ENCODE measurements at regions not wholly inside any gene's neighbourhood (a gene's known extent, or its start where the extent isn't known, plus 50 kb on each side); places are given as distances from the start of the nearest gene placed in this dataset.

- Histone ChIP-seq H3K4me1 (ENCODE audit: insufficient read depth) (no peaks in the 10 kb centered on the region), H3K27me3 (no peaks in the 10 kb centered on the region), H4K20me1 (ENCODE audit: insufficient read depth, poor library complexity, severe bottlenecking) (no peaks in the 10 kb centered on the region), H3K4me2 (no peak overlapping the region), H3K79me2 (no peaks in the 10 kb centered on the region), H3K9me2 (replicated peaks; ENCODE audit: insufficient read depth) (no peaks in the 10 kb centered on the region), H3K36me3 (replicated peaks; ENCODE audit: insufficient read depth, low read depth) (no peaks in the 10 kb centered on the region), H3K27ac (no peak overlapping the region), H3K9me3 (ENCODE audit: low read depth) (no peaks in the 10 kb centered on the region), H2AFZ (no peak overlapping the region), H3K4me3 (no peak overlapping the region)
- WGBS (ENCODE audit: low lambda C conversion rate, missing lambda C conversion rate) = 61% methylated on average over 2 of the region's 2 CpGs
- DNase-seq (ENCODE audit: low spot score) = no peak
- no peak for TF ChIP-seq EZH2phosphoT487 (IDR thresholded peaks at IDR 0.05; ENCODE audit: low read depth, severe bottlenecking, unreplicated experiment)
- TF ChIP-seq CTCF (IDR thresholded peaks at IDR 0.05; ENCODE audit: poor library complexity) = no peak
- no peak for TF ChIP-seq EZH2 (IDR thresholded peaks at IDR 0.05; ENCODE audit: borderline replicate concordance)
Observed at GRCh38 chr9:1514776-1515363, 464.7 kb downstream of the DMRT2 start.

- no peak for TF ChIP-seq CTCF (IDR thresholded peaks at IDR 0.05; ENCODE audit: poor library complexity)
- TF ChIP-seq EZH2phosphoT487 (IDR thresholded peaks at IDR 0.05; ENCODE audit: low read depth, severe bottlenecking, unreplicated experiment) = no peak
- no peak for TF ChIP-seq EZH2 (IDR thresholded peaks at IDR 0.05; ENCODE audit: borderline replicate concordance)
- 74% methylated on average over 3 of the region's 3 CpGs for WGBS (ENCODE audit: low lambda C conversion rate, missing lambda C conversion rate)
- no peak overlapping the region for H2AFZ ChIP-seq
Observed at GRCh38 chr9:1515557-1515956, 465.4 kb downstream of the DMRT2 start.

GRCh38 chr9:1521547-1521946 lies 471.4 kb downstream of the DMRT2 start:
- Histone ChIP-seq H2AFZ (no peak overlapping the region), H3K79me2 (no peaks in the 10 kb centered on the region), H3K27me3 (no peaks in the 10 kb centered on the region), H3K9me3 (ENCODE audit: low read depth) (no peaks in the 10 kb centered on the region), H3K9me2 (replicated peaks; ENCODE audit: insufficient read depth) (no peaks in the 10 kb centered on the region), H3K36me3 (replicated peaks; ENCODE audit: insufficient read depth, low read depth) (no peaks in the 10 kb centered on the region), H3K4me3 (no peak overlapping the region), H3K4me1 (ENCODE audit: insufficient read depth) (no peaks in the 10 kb centered on the region), H3K4me2 (no peak overlapping the region), H3K27ac (no peak overlapping the region), H4K20me1 (ENCODE audit: insufficient read depth, poor library complexity, severe bottlenecking) (no peaks in the 10 kb centered on the region)
- no peak for DNase-seq (ENCODE audit: low spot score)
- TF ChIP-seq EZH2 (IDR thresholded peaks at IDR 0.05; ENCODE audit: borderline replicate concordance) (no peak), CTCF (IDR thresholded peaks at IDR 0.05; ENCODE audit: poor library complexity) (no peak), EZH2phosphoT487 (IDR thresholded peaks at IDR 0.05; ENCODE audit: low read depth, severe bottlenecking, unreplicated experiment) (no peak)
- 82% methylated on average over 4 of the region's 4 CpGs for WGBS (ENCODE audit: low lambda C conversion rate, missing lambda C conversion rate)

More at GRCh38 chr9:1515557-1515956, 465.4 kb downstream of the DMRT2 start:
- no peaks in the 10 kb centered on the region for H3K9me2 ChIP-seq (replicated peaks; ENCODE audit: insufficient read depth)
- H3K4me2 ChIP-seq = no peak overlapping the region
- H3K36me3 ChIP-seq (replicated peaks; ENCODE audit: insufficient read depth, low read depth) = no peaks in the 10 kb centered on the region
- H3K4me3 ChIP-seq = no peak overlapping the region
- no peaks in the 10 kb centered on the region for H3K79me2 ChIP-seq
- DNase-seq (ENCODE audit: low spot score) = no peak
- no peaks in the 10 kb centered on the region for H3K9me3 ChIP-seq (ENCODE audit: low read depth)
- H4K20me1 ChIP-seq (ENCODE audit: insufficient read depth, poor library complexity, severe bottlenecking) = no peaks in the 10 kb centered on the region
- H3K4me1 ChIP-seq (ENCODE audit: insufficient read depth) = no peaks in the 10 kb centered on the region
- H3K27ac ChIP-seq = no peak overlapping the region
- no peaks in the 10 kb centered on the region for H3K27me3 ChIP-seq

All from hepatocyte (in vitro differentiated cells).